ENCODE measurements at regions not wholly inside any gene's neighbourhood (a gene's known extent, or its start where the extent isn't known, plus 50 kb on each side); places are given as distances from the start of the nearest gene placed in this dataset.

DNA sequence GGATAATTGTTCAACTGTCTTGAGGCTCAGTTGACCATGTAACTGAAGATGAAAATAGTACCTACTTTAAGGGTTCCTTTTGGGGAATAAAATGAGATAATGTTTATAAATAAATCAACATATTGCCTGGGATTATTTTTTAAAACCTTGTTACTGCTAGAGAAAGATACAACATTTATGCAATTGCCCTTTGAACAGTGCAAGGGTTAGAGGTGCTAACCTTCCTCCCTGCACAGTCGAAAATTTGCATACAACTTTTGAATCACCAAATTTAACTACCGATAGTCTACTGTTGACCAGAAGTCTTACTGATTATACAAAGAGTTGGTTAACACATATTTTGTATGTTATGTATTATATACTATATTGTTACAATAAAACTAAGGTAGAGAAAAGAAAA, 750.0 kb downstream of the EFNB2 start:
- no peak overlapping the region for H3K27ac Mint-ChIP-seq
- TF ChIP-seq, protein P1, sequence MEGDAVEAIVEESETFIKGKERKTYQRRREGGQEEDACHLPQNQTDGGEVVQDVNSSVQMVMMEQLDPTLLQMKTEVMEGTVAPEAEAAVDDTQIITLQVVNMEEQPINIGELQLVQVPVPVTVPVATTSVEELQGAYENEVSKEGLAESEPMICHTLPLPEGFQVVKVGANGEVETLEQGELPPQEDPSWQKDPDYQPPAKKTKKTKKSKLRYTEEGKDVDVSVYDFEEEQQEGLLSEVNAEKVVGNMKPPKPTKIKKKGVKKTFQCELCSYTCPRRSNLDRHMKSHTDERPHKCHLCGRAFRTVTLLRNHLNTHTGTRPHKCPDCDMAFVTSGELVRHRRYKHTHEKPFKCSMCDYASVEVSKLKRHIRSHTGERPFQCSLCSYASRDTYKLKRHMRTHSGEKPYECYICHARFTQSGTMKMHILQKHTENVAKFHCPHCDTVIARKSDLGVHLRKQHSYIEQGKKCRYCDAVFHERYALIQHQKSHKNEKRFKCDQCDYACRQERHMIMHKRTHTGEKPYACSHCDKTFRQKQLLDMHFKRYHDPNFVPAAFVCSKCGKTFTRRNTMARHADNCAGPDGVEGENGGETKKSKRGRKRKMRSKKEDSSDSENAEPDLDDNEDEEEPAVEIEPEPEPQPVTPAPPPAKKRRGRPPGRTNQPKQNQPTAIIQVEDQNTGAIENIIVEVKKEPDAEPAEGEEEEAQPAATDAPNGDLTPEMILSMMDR (IDR thresholded peaks at IDR 0.05) = no peak

DNA sequence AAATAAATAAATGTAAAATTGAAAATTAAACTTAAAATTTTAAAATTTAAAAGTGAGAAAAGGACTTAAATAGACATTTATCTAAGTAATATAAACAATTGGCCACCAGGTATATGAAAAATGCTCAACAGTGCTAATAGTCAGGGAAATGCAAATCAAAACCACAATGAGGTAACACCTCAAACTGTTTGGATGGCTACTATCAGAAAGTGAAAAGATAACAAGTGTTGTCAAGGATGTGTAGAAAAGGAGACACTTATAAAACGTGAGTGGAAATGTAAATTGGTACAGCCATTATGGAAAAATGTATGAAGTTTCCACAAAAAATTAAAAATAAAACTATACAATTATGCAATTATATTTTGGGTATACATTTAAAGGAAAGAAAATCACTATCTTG, 752.2 kb downstream of the EFNB2 start:
- TF ChIP-seq, protein P1 (IDR thresholded peaks at IDR 0.05) = no peak
- DNase-seq (no peak), ATAC-seq (no peak)
- no peak overlapping the region for H3K4me3 Mint-ChIP-seq
- H3K4me1 Mint-ChIP-seq (ENCODE audit: low read depth) = no peaks in the 10 kb centered on the region
- intact Hi-C loops (cut with micrococcal nuclease) = no loop called here
- CTCF ChIA-PET = no interaction called here
- no peaks in the 10 kb centered on the region for H3K27me3 Mint-ChIP-seq
- POLR2A ChIA-PET = no interaction called here
- no peaks in the 10 kb centered on the region for H3K9me3 Mint-ChIP-seq
- H3K27ac Mint-ChIP-seq = no peak overlapping the region
- H3K36me3 Mint-ChIP-seq (ENCODE audit: low read depth) = no peaks in the 10 kb centered on the region

More for the DNA sequence above, 750.0 kb downstream of the EFNB2 start:
- CTCF ChIA-PET = no interaction called here
- Mint-ChIP-seq H3K36me3 (ENCODE audit: low read depth) (no peaks in the 10 kb centered on the region), H3K27me3 (no peaks in the 10 kb centered on the region), H3K9me3 (no peaks in the 10 kb centered on the region), H3K4me3 (no peak overlapping the region), H3K4me1 (ENCODE audit: low read depth) (no peaks in the 10 kb centered on the region)
- intact Hi-C loops (cut with micrococcal nuclease) = no loop called here
- POLR2A ChIA-PET = no interaction called here
- ATAC-seq = no peak
- no peak for DNase-seq

DNA sequence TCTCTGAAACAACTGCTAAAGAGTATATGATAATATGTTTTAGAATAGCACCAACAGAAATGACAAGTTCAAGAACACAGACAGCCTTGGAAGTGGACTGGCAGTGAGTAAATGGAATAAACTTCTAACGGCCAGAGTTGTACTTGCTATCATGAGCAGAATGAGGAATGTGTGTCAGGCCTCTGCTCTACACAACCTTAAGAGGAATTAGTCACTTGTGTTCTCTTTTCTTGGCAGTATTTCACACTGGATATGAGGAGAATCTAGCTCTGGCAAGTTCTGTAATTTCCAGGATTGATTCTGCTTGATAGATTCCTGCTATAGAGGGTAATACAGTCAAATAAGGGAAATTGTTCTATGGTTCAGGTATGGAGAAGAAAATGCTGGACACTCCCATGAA, 757.3 kb downstream of the EFNB2 start:
- TF ChIP-seq, protein P1 (IDR thresholded peaks at IDR 0.05) = no peak
- CTCF ChIA-PET = no interaction called here
- Mint-ChIP-seq H3K4me3 (no peak overlapping the region), H3K9me3 (no peaks in the 10 kb centered on the region), H3K4me1 (ENCODE audit: low read depth) (no peaks in the 10 kb centered on the region), H3K27me3 (no peaks in the 10 kb centered on the region), H3K27ac (no peak overlapping the region), H3K36me3 (ENCODE audit: low read depth) (no peaks in the 10 kb centered on the region)
- ATAC-seq = no peak
- intact Hi-C loops (cut with micrococcal nuclease) = no loop called here
- no peak for DNase-seq
- POLR2A ChIA-PET = no interaction called here

GRCh38 chr13:105774739-105775460, 760.6 kb downstream of the EFNB2 start:
- H3K9me3 Mint-ChIP-seq = no peaks in the 10 kb centered on the region
- intact Hi-C loops (cut with micrococcal nuclease) = no loop called here
- DNase-seq = no peak
- H3K27me3 Mint-ChIP-seq = no peaks in the 10 kb centered on the region
- no peak overlapping the region for H3K4me3 Mint-ChIP-seq
- H3K27ac Mint-ChIP-seq = no peak overlapping the region
- no peaks in the 10 kb centered on the region for H3K4me1 Mint-ChIP-seq (ENCODE audit: low read depth)
- TF ChIP-seq, protein P1 (IDR thresholded peaks at IDR 0.05) = no peak
- H3K36me3 Mint-ChIP-seq (ENCODE audit: low read depth) = no peaks in the 10 kb centered on the region
- ATAC-seq = no peak
- CTCF ChIA-PET = no interaction called here
- POLR2A ChIA-PET = no interaction called here

- H3K4me3 Mint-ChIP-seq = no peak overlapping the region
- no peak for ATAC-seq
- H3K27ac Mint-ChIP-seq = no peak overlapping the region
- no peak for DNase-seq
- intact Hi-C loops (cut with micrococcal nuclease) = no loop called here
- no peaks in the 10 kb centered on the region for H3K27me3 Mint-ChIP-seq
- POLR2A ChIA-PET = no interaction called here
- H3K9me3 Mint-ChIP-seq = no peaks in the 10 kb centered on the region
- H3K4me1 Mint-ChIP-seq (ENCODE audit: low read depth) = no peaks in the 10 kb centered on the region
- CTCF ChIA-PET = no interaction called here
- TF ChIP-seq, protein P1 (IDR thresholded peaks at IDR 0.05) = no peak
- no peaks in the 10 kb centered on the region for H3K36me3 Mint-ChIP-seq (ENCODE audit: low read depth)
These were observed 761.5 kb downstream of the EFNB2 start for GRCh38 chr13:105773863-105774538.

Measured in activated CD8-positive, alpha-beta T cell treated with anti-CD3 and anti-CD28 coated beads for 36 hours (primary cell).